Pancreas (tissue), 10 donors: ENCODE measurements at regions not wholly inside any gene's neighbourhood (a gene's known extent, or its start where the extent isn't known, plus 50 kb on each side); places are given as distances from the start of the nearest gene placed in this dataset.

Source experiments
- ATAC-seq, 4 donors: fragments of 200-7000 bp; cut with Tn5 transposase; one replicate each; pipeline versions ENCODE4 v1.8.0 to v1.9.1; 2020; ENCODE audit warnings: mild to moderate bottlenecking in 4 of 4, moderate library complexity in 4 of 4
- DNase-seq, 6 donors: peaks; one replicate each; pipeline ENCODE4 v3.0.0-alpha.2; 2020
- FAIRE-seq: peaks from 2 replicates; lab custom pipeline; 2012; peaks lifted over from hg19 to GRCh38; lab: Jason Lieb, UNC
- H3K27ac ChIP-seq, 4 donors: fragments of 200-600 bp; sonication (generic); 1 replicate in 3 of 4; 2 replicates in 1 of 4; pipeline versions ENCODE4 v1.5.0 to v1.8.0; 2020
- H3K27me3 ChIP-seq, 4 donors: fragments of 200-600 bp; one replicate each; pipeline ENCODE4 v1.8.0; 2021
- H3K36me3 ChIP-seq, 3 donors: fragments of 200-600 bp; sonication (generic) in 1 of 3; one replicate each; pipeline versions ENCODE4 v1.5.0 to v1.8.0; 2020 to 2021
- H3K4me1 ChIP-seq, 3 donors: fragments of 200-600 bp; one replicate each; pipeline ENCODE4 v1.8.0; 2021
- H3K4me3 ChIP-seq, 4 donors: fragments of 200-600 bp; sonication (generic) in 2 of 4; one replicate each; pipeline versions ENCODE4 v1.5.0 to v1.8.0; 2020 to 2021
- H3K9me3 ChIP-seq, 4 donors: fragments of 200-600 bp; one replicate each; pipeline ENCODE4 v1.8.0; 2021
- CTCF ChIP-seq, 4 donors: fragments of 200-600 bp; sonication (generic) in 3 of 4; IDR thresholded peaks; one replicate each; pipeline versions ENCODE4 v1.5.0 to v1.8.0; 2021; ENCODE audit warnings: antibody characterized with exemption in 4 of 4
- WGBS, 2 donors: extraction: QIAGEN DNeasy Blood & Tissue Kit; methylation state at CpG; one replicate each; pipeline ENCODE4 v1.1.7; 2013; 5-methylcytosine and 5-hydroxymethylcytosine counted together
- intact Hi-C, 3 donors: fragments of 100-400 bp; cut with DNase I; formaldehyde crosslinking; loops; one replicate each; pipeline versions ENCODE4 v1.11.1 to v1.14.2; 2022
- donor health status: healthy with polysubstance abuse.
- donor health status: DM: no; HTN: no; CAD: no; lungs with moderate emphysema.
- donor health status: DM: no; HTN: no; CAD: no.
- donor health status: control.
- donor health status: control.
- donor health status: Bipolar disorder and iron deficiency.
- donor health status: DM: yes; HTN: yes; CAD: no.
- donor health status: DM: no; HTN: no; CAD: no.
- donor health status: DM: no; HTN: no; CAD: no.
- donor health status: DM: yes; HTN: yes; CAD: no.

GRCh38 chr5:116695681-116696080, 121.1 kb upstream of the SEMA6A start:
- no peak overlapping the region for H3K4me3 ChIP-seq
- no peak for TF ChIP-seq CTCF (IDR thresholded peaks at IDR 0.05)
- no peak overlapping the region for H3K27ac ChIP-seq
- intact Hi-C loops, result no loop called here
- 79 to 89% methylated on average over 3 of the region's 3 CpGs for WGBS, 2 donors
- no peaks in the 10 kb centered on the region for H3K36me3 ChIP-seq
- ATAC-seq (no peak), DNase-seq (no peak), FAIRE-seq (no peak)
- H3K9me3 ChIP-seq, result no peaks in the 10 kb centered on the region
- no peaks in the 10 kb centered on the region for H3K27me3 ChIP-seq
- no peaks in the 10 kb centered on the region for H3K4me1 ChIP-seq

GRCh38 chr5:116686438-116686837, 111.8 kb upstream of the SEMA6A start:
- 83 to 90% methylated on average over 4 of the region's 4 CpGs for WGBS, 2 donors
- no peaks in the 10 kb centered on the region for H3K27me3 ChIP-seq
- no peaks in the 10 kb centered on the region for H3K9me3 ChIP-seq
- TF ChIP-seq CTCF (IDR thresholded peaks at IDR 0.05), result no peak
- H3K27ac ChIP-seq, result no peak overlapping the region
- H3K4me3 ChIP-seq, result no peak overlapping the region
- FAIRE-seq (no peak), DNase-seq (no peak), ATAC-seq (no peak)
- H3K4me1 ChIP-seq, result no peaks in the 10 kb centered on the region
- no peaks in the 10 kb centered on the region for H3K36me3 ChIP-seq
- intact Hi-C loops, result no loop called here

GRCh38 chr5:116685931-116686330, 111.3 kb upstream of the SEMA6A start:
- ATAC-seq, result no peak
- TF ChIP-seq CTCF (IDR thresholded peaks at IDR 0.05), result no peak
- no peaks in the 10 kb centered on the region for H3K4me1 ChIP-seq
- H3K27ac ChIP-seq, result no peak overlapping the region
- no peaks in the 10 kb centered on the region for H3K27me3 ChIP-seq
- no peak for FAIRE-seq
- no peak for DNase-seq
- intact Hi-C loops, result no loop called here
- no peaks in the 10 kb centered on the region for H3K9me3 ChIP-seq
- no peaks in the 10 kb centered on the region for H3K36me3 ChIP-seq
- H3K4me3 ChIP-seq, result no peak overlapping the region
- 78 to 83% methylated on average over 9 of the region's 9 CpGs for WGBS, 2 donors

- H3K27me3 ChIP-seq, result no peaks in the 10 kb centered on the region
- 78 to 85% methylated on average over 6 of the region's 6 CpGs for WGBS, 2 donors
- H3K4me1 ChIP-seq, result no peaks in the 10 kb centered on the region
- no peak for FAIRE-seq
- H3K27ac ChIP-seq, result no peak overlapping the region
- DNase-seq, result no peak
- intact Hi-C loops, result no loop called here
- no peak overlapping the region for H3K4me3 ChIP-seq
- TF ChIP-seq CTCF (IDR thresholded peaks at IDR 0.05), result no peak
- no peaks in the 10 kb centered on the region for H3K36me3 ChIP-seq
- no peak for ATAC-seq
- H3K9me3 ChIP-seq, result no peaks in the 10 kb centered on the region
These were observed 110.4 kb upstream of the SEMA6A start for GRCh38 chr5:116685069-116685468.

GRCh38 chr5:116681334-116682013, 106.9 kb upstream of the SEMA6A start:
- Histone ChIP-seq H3K27me3 (no peaks in the 10 kb centered on the region), H3K9me3 (no peaks in the 10 kb centered on the region), H3K36me3 (no peaks in the 10 kb centered on the region), H3K27ac (peak overlapping the region in 2 of 4 donors; percentile 58), H3K4me3 (no peak overlapping the region), H3K4me1 (no peaks in the 10 kb centered on the region)
- intact Hi-C loops, result no loop called here
- TF ChIP-seq CTCF (IDR thresholded peaks at IDR 0.05), result no peak
- DNase-seq (no peak), ATAC-seq (peak in 3 of 4 donors; percentile 22 to 68 (median 65)), FAIRE-seq (no peak)
- 52 to 62% methylated on average over 7 of the region's 7 CpGs for WGBS, 2 donors
